ENCODE measurements at regions not wholly inside any gene's neighbourhood (a gene's known extent, or its start where the extent isn't known, plus 50 kb on each side); places are given as distances from the start of the nearest gene placed in this dataset.

- ChIA-PET CTCF (no interaction called here), POLR2A (no interaction called here)
- no peak for TF ChIP-seq CTCF (IDR thresholded peaks at IDR 0.05; ENCODE audit: control extremely low read depth, extremely low read depth, low read depth, missing control alignments)
- DNase-seq (ENCODE audit: extremely low spot score), result no peak
These were observed 231.0 kb upstream of the GYPA start for GRCh38 chr4:144371485-144371884.

DNA sequence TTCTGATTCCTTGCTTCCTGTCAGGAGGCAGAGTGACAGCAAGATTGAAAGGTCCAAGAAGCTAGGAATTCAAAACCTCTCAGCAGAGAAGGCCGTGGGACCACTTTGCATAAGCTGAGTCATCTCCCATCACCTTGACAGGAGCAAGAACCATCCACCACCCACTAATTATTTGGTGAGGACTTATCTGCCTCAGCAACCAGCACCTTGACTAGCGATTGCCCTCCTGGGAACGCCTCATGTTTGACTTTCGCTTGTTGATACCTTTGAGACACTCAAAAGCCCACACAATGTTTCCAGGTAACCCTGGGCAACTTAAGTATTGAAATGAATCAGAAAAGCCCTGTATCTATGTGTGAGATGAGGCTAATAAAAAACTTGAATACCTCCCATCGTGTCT, 233.5 kb upstream of the GYPA start:
- ChIA-PET CTCF (no interaction called here), POLR2A (no interaction called here)
- TF ChIP-seq CTCF (IDR thresholded peaks at IDR 0.05; ENCODE audit: control extremely low read depth, extremely low read depth, low read depth, missing control alignments), result no peak
- peak; percentile 2 for DNase-seq (ENCODE audit: extremely low spot score)

GRCh38 chr4:144376866-144377265, 236.3 kb upstream of the GYPA start:
- ChIA-PET CTCF (interaction anchor here (1.4 kb wide), 1 partner anchor 21 kb away, joined by 3 read pairs; no protein-coding TSS in a partner anchor), POLR2A (no interaction called here)
- DNase-seq (ENCODE audit: extremely low spot score), result no peak
- no peak for TF ChIP-seq CTCF (IDR thresholded peaks at IDR 0.05; ENCODE audit: control extremely low read depth, extremely low read depth, low read depth, missing control alignments)

- ChIA-PET CTCF (no interaction called here), POLR2A (no interaction called here)
- no peak for TF ChIP-seq CTCF (IDR thresholded peaks at IDR 0.05; ENCODE audit: control extremely low read depth, extremely low read depth, low read depth, missing control alignments)
- no peak for DNase-seq (ENCODE audit: extremely low spot score)
These were observed 243.9 kb upstream of the GYPA start for GRCh38 chr4:144384408-144384807.

GRCh38 chr4:144399927-144400326, 246.0 kb upstream of the HHIP start:
- CTCF ChIA-PET, result no interaction called here

GRCh38 chr4:144402176-144402575, 243.8 kb upstream of the HHIP start:
- ChIA-PET CTCF (no interaction called here), POLR2A (no interaction called here)
- TF ChIP-seq CTCF (IDR thresholded peaks at IDR 0.05; ENCODE audit: control extremely low read depth, extremely low read depth, low read depth, missing control alignments), result no peak
- DNase-seq (ENCODE audit: extremely low spot score), result no peak

More at GRCh38 chr4:144399927-144400326, 246.0 kb upstream of the HHIP start:
- no peak for TF ChIP-seq CTCF (IDR thresholded peaks at IDR 0.05; ENCODE audit: control extremely low read depth, extremely low read depth, low read depth, missing control alignments)
- DNase-seq (ENCODE audit: extremely low spot score), result no peak
- POLR2A ChIA-PET, result no interaction called here

DNA sequence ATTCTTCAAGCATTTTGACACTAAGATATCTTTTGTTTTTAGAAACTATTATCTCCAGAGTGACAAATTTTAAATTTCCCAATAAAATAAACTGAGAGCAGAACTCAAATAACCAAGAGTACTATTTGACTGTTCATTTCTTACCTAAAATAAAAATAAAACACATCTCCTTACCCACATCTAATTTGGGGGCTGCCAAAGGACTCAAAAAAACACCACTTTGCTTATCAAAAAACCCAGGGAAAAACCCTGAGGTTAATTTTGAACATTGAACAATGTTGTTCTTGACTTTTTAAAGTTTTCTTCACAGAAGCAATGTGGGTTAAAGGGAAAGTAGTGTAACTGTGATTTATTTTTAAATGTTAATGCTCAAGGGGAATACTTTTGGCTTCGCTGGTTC, 243.0 kb upstream of the HHIP start:
- TF ChIP-seq CTCF (IDR thresholded peaks at IDR 0.05; ENCODE audit: control extremely low read depth, extremely low read depth, low read depth, missing control alignments), result no peak
- ChIA-PET POLR2A (no interaction called here), CTCF (no interaction called here)
- DNase-seq (ENCODE audit: extremely low spot score), result no peak
